ENCODE measurements at regions not wholly inside any gene's neighbourhood (a gene's known extent, or its start where the extent isn't known, plus 50 kb on each side); places are given as distances from the start of the nearest gene placed in this dataset.

DNA sequence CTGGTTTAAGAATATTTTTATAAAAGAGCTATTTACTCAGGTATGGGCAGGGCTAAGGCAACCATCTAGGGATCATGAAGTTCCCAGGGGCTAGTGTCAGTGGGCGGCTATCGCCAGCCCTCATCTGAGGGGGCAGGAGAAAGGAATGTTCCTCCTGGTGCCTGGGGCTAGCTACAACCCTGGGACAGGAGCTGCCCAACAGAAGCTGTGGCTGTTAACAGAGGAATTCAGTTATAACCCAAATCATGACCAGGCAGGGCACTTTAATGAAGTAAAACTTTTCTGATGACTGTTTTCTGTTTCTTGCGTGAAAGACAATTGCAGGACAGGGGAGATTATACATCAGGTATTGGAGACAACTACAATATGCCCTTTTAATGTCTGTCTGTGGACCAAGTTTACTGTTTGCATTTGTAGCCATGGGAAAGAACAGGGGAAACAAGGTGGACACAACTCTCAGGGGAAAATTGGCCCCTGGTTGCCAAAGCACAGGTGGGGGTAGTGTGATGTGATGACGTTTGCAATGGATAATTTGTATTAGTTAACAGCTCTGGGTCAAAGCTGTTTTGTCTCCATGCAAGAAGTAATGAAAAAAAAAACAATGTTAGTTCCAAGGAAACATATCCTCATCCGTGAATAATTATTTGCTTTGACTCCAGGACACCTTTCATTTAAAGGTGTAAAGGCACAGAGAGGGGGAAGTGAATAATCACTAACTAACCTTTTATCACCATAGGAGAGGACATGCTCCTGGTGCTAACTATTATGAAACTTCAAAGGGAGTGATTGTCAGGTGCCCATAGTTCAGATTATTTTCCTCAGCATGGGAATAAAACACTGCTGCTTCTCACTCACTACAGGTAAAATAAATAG is 105.2 kb downstream of the TSEN15 start:
- TF ChIP-seq POLR2A (IDR thresholded peaks at IDR 0.05; ENCODE audit: low read depth, low read length) = no peak
- no peak for TF ChIP-seq TAF1 (IDR thresholded peaks at IDR 0.05; ENCODE audit: borderline replicate concordance, low read depth, low read length)
